HG03139 (cell line): ENCODE measurements at regions not wholly inside any gene's neighbourhood (a gene's known extent, or its start where the extent isn't known, plus 50 kb on each side); places are given as distances from the start of the nearest gene placed in this dataset.
"Not testable (repeated sequence)": the region's sequence is repeated elsewhere in the genome, so short reads cannot be mapped to it uniquely, and the experiment has no call there.

ENCODE experiments used
- ATAC-seq: cut with Tn5 transposase; IDR thresholded peaks from one replicate; pipeline ENCODE4 v1.9.1; 2021; ENCODE audit not compliant: unreplicated experiment

DNA sequence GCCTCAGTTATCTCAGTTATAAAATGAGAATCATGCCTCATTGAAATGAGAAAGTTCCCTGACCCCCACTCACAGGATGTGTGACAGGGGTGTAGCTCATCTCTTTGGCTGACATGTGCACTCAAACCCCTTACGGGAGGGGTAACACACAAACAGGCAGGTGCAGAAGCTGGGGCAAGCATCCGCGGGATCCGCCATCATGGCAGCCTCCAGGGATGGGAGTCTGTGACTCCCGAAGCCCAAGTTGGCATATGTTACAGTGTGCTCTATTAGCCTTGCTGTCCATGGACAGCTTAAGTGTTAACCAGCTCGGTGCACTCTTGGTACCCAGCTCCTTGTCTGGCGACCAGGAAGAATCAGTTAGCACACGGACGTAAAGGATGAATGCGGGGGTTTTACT is 822.7 kb upstream of the SEMA6D start:
- ATAC-seq, result no peak

DNA sequence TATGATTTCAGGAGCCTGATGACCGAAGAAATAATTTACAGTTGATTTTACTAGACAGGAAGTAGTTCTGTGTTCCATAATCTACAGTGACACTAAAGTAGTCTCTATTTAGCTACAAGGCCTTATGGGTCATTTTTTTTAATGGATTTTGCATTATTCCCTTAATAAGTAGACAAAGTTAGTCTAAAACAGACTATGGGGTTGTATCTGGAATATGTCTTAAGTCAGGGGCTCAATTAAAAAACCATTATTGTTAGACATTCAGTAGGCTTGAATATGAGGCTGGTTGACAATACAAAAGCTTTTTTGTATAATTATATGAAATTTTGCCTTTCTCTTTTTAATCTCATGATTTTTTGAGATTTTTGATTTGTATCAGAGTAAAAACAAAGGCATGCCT is 820.0 kb upstream of the SEMA6D start:
- ATAC-seq, result no peak

DNA sequence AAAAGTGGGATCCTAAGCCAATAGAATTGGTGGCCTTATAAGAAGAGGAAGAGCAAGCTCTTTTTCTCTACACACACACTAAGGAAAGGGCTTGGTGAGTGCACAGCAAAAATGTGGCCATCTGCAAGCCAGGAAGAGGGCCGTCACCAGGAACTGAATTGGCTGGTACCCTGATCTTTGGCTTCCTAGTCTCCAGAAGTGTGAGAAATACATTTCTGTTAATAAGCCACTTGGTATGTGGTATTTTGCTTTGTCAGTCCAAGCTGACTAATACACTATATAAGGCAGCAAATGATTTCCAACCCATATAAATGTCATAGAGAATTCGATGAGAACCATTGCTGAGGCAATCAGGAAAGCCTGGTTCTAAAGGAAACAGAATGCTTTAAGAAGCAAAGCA is 816.3 kb upstream of the SEMA6D start:
- no peak for ATAC-seq

DNA sequence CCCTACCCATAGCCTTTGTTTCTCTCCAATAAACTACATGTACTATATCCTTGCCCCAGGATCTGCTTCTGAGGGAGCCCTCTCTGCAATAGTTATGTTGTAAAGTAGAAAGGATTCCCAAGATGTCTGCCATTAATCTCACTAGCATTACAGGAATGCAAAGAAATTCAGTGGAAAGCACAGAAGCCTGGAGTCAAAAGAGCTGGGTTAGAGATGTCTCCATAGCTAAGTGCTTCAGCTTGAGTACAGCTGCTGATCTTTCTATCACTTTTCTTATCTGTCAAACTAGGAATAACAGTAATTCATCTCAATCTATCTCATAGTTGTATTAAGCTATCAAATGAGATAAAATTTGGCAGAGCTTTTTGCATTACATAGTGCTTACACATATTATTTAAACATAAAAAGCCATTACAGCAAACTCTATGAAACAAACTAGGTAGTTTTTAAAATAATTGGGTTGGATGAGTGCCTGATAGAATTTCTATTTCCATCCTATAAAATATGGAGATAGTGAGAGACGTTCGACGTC is 799.5 kb upstream of the SEMA6D start:
- ATAC-seq, result no peak

DNA sequence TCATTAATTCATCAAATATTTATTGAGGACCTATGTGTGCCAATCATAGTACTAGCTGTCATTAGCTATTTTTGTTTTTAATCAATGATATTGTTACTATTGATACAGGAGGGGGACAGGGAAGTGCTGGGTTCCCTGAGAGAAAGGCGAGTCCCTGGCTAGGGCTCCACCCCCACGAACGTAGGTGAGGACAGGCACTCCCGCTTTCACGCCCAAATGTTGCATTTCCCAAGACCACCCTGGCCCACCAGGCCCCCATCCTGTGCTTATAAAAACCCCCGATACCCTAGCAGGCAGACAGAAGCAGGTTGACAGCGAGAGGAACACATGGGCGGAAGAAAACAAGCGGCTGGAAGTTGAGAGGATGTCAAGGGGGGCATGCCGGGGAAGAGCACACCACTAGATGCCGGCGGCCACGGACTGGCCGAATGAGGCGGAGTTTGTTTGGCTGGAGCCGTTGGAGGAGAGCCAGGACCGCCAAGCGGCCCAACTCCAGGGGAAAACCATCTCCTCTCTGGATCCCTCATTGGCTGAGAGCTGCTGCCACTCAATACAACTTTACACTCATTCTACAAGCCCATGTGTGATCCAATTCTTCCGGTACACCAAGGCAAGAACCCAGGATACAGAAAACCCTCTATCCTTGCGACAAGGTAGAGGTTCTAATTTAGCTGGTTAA is 798.7 kb upstream of the SEMA6D start:
- ATAC-seq, result no peak

DNA sequence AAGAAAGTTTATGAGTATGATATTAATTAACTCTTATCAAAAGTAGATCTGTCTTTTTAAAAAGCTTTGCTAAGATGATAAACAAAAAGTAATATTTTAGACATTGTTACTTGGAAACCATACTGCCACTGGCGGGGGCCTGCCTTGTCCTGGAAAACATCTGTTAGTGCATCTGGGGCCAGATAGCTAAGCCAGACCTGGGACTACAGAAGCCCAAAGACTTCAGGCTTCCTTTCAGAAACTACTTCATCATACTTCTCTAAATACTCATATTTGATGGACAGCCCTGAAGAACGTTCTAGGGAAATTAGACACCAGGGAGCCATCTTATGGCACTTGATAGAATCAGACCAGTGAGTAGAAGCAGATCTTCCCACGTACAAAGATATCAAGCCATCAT is 795.4 kb upstream of the SEMA6D start:
- ATAC-seq, result no peak

DNA sequence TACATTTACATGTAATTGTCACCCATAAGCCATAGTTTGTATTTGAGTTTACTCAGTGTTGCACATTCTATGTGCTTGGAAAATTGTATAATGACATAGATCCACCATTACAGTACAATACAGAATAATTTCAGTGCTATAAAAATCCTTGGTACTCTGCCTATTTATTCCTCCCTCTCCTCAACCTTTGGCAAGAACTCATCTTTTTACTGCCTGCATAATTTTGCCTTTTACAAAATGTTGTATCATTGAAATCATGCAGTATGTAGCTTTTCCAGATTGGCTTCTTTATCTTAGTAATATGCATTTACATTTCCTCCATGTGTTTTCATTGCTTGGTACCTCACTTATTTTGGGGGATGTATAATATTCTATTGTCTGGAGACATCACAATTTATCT is 786.9 kb upstream of the SEMA6D start:
- no peak for ATAC-seq

DNA sequence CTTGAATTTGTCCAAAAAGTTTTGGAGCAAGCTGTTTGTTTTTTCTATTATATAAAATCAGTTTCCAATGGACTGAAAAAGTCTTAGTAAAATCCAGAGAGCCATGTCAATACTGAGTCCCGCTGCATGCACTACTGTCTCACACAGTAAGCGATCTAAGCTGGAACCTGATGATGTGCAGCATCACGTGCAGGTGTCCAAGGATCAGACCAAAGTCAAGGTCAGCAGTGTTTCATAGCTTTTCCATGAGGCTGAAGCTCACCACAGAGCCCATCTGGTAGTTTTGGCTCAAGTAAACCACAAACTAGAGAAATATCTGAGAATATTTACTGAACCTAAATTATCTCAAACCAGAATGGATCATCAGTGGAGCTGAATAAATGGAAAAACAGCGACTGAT is 784.0 kb upstream of the SEMA6D start:
- ATAC-seq, result no peak

DNA sequence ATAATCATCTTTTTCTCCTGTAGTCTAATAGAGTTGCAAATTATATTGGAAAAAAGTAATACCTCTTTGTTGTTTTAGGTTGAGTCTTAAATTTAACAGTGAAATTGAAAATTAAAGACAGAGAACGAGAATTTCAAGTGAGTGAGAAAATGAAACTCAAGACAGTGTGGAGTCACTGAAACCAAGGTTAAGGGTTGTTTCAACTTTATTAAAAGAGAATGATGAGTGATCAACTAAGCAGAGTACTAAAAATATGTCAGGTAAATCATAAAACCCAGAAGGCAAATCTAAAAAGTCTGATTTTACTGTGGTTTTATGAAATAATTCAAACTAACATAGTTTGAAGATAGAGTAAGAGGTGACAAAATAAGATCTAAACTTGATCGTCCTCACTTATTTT is 782.5 kb upstream of the SEMA6D start:
- no peak for ATAC-seq

DNA sequence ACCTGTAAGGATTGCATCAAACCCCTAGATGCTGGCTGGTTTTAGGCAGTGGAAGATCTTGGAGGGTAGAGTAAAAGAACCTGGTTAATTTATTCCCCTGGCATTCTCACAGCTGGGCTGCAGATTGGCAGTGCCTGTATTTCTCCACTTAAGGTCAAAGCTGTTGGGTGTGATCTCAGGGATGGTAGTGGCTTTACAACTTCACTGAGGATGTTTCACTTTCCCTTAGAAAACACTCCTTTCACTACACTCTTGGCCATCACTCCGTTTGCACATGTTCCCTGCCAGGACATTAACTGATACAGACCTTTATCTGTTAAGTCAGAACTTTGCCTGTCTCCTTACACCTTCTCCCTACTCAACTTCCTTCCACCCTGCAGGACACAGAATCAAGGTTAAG is 779.1 kb upstream of the SEMA6D start:
- ATAC-seq, result no peak

DNA sequence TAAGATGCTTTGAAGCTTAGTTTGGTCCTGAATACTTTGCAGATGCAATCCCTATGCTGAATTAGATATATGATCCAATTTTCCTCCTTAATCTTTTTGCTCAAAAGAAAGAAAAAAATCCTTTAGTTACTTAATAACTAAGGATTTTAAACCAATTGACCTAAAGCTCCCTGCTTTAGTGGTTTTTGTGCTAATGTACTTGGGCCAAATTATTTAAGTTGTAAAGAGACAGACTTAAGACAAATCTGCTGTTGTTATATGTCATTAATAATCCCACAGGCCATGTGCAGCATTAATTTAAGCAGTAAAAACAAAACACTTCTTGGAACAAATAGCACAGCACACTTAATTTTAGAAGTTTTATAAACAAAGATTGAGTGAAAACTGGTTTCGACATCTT is 776.1 kb upstream of the SEMA6D start:
- ATAC-seq, result no peak

DNA sequence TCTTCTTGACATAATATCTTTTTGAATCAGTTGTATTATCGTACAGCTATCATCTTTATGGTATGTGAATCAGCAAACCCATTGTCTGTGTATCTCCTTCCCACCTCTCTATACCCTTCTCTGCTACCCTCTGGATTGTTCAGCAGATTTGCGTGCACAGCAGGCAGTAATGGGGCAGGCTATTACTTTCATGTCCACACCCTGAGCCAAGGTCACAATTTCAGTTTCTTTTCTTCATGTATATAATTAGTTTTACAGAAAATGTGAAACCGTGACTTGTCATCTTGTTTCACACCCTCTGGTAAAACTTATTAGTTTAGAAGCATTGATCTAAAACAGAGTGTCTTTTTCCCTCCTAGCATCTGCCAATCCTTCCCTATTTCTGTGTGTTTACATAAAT is 770.4 kb upstream of the SEMA6D start:
- ATAC-seq, result no peak

DNA sequence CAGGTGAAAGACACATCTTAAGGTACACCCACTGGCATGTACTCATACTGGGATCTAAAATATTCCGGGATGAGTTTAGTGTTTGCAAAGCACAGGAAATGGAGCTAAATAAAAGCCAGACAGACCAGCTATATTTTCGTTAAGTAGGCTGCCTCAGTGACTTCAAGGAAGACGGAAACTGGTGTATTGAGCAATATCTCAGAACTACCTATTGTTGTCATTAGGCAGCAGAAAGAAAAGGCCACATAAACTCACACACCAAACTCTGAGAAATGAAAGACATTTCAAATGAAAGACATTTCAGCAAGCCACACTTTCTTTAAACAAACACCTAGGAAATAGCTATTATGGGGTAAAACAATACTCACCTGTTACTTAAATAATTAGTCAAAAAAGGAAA is 761.7 kb upstream of the SEMA6D start:
- no peak for ATAC-seq

DNA sequence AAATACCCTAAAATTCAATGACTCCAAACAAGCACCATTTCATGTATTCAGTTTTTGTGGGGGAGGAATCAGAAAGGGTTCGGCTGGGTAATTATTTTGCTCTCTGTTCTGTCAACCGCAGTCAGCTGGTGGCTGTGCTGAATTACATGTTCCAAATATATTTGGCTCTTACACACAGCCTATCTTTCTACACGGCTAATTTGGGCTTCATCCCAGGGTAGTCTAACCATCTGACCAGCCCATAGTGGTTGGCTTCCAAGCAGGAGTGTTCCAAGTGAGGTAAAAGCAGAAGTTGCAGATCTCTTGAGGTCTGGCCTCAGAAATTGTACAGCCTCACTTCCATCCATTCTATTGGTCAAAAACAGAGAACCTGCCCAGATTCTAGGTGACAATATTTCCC is 760.8 kb upstream of the SEMA6D start:
- no peak for ATAC-seq

DNA sequence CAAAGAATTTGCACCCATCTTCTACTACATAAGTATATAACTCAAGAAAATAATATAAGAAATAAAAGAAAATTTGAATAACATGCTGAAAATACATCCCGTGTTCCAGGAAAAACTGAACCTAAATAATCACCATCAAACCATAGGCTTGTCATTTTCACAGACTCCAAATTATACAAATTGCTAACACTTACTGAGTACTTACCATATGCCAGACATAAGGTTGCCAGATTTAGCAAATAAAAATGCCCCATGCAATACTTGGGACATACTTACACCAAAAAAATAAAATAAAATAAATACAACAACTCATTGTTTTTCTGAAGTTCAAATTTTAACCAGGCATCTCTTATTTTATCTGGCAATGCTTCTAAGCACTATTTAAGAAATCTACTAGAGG is 760.4 kb upstream of the SEMA6D start:
- ATAC-seq, result no peak

DNA sequence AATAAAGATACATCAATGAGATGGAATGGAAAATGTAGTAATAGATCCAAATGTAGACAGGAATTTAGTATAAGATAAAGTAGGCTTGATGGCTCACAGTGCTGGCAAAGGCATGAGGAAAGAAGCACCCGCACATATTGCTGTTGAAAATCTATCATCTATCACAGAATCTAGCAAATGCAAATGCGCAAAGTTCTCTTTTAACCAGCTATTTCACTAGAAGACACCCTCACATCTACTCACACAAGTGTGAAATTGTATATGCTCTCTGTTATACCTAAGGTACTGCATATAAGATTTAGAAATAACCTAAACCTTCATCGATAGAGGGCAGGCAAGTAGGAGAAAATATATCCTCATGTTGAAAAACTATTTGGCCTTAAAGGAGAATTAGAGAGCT is 756.7 kb upstream of the SEMA6D start:
- no peak for ATAC-seq

DNA sequence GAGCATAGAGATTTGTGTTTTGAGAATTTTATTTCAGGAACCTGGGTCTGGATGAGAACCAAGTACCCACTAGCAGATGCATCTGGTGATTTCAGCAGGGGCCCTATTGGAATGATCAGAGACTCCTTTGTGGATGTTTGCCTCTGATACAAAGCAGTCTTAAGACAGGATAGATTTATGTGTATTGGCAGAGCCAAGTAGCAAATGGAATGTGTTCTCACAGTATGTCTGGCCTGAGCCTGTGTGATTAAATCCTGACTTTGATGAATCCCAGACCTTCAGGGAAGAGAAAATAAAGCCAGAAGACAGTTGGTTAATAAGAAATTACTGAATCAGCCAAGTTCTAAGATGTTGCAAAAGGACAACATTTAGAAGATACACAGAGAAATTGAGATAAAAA is 755.5 kb upstream of the SEMA6D start:
- ATAC-seq, result no peak

DNA sequence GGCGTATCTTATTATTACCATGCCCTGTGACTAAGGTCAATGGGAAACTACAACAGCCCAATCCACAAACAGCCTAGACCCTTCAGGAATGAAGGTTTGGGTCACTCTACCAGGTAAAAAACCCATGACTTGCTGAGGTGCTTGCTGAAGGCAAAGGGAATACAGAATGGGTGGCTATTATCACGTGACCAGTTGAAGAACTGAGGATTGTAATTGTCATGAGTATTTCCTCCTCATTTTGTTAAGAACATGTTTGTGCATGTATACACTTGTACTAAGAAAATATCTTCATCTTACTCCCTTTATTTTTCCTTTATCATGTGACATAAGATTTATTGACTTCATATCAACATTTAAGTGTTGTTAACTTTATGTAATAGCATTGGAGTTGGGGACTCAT is 729.2 kb upstream of the SEMA6D start:
- ATAC-seq, result not testable (repeated sequence)

DNA sequence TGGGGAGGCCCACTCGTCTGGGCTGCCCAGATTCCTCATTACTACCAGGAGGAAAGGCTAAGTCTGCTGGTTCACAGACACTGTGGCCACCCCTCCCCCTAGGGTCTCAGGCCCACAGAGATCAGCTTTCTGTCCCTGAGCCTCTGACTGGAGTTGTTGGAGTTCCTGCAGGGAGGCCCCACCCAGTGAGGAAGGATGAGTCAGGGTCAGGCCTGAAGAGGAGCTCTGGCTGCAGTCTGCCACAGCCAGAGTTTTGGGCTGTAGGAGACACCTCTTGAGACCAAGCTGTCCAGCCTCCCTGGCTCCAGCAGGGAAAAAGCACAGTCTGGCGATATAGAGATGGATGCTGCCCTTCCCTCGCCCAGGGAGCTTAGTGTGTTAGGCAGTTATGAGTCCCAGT is 720.9 kb upstream of the SEMA6D start:
- no peak for ATAC-seq

DNA sequence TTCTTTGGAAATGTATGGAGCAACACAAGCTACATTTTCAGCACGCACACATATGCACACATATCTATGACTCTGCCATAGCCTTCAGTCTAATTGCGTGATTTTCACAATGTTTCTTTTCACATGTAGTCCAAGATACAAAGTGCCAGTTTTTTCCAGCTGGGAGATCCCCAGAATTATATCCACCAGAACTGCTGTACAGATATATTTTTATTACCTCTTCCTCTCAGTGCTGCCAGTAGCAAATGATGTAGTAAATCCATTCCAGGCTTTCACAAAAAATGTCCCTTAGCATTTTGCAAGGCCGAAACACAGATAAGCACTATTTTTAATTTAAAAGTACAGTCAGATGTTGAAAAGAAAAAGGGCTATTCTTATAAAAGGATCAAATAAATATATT is 719.8 kb upstream of the SEMA6D start:
- no peak for ATAC-seq

DNA sequence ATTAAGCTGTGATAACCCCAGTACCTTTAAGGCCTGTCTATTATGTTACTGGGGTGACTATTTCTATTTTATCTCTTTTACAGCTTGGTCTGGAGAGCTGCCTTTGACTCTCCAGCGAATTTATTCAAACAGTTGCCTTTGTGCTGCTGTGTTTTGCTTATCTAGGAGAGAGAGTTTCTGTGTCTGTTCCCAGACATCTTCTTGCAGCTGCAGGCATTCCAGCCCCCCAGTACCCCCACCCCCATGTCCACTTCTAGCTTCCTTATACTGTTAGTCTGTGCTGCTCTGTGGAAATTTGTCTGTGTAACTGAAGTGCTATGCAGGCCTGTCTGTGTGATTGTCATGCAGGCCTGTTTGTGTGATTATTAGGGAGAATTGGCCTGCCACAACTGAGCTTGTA is 713.7 kb upstream of the SEMA6D start:
- ATAC-seq, result no peak

DNA sequence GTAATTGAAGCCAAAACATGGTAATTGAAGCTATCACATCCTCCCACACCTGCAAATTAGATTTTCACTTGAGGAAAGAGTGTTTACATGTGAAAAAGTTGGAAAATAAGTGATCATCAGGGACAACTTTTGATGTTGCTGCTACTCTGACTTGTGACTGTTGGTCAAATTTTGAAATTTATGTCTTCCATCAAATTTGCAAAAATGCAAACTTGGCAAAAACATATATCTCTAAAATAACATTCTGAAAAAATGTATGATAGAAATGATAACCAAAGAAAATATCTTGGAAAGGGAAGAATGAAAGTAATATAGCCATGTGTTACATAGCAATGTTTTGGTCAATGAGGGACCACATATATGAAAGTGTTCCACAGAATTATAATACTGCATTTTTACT is 703.9 kb upstream of the SEMA6D start:
- no peak for ATAC-seq

DNA sequence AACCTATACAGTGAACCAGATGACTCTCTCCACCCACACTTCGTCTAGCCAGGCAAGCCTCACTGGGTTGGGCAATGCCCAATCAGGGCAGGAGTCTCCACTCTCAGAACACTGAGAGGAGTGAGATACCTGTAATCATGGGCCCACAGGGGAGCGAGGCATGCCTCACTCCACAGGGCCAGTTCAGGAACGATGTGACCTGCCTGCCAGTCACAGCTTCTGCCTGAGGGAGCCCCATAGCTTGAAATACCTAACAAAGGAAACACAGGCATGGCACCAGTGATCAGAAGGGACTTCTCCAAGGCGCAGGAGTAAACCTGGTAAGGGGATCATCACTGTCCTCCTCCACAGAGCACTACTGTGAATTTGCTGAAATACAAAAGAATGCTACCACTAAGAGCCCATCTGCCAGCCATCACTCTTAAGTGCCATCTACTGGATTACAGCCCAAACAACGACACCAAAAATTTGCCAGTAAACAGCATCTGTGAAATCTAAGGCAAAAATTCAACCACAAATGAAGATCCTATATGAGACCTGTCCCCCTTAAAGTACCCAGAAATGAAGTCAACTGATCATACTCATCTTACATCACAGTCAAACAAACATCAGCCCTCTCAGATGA is 689.9 kb upstream of the SEMA6D start:
- ATAC-seq, result no peak
